GM19467 (cell line): ENCODE measurements at regions not wholly inside any gene's neighbourhood (a gene's known extent, or its start where the extent isn't known, plus 50 kb on each side); places are given as distances from the start of the nearest gene placed in this dataset.

ENCODE experiments used
- ATAC-seq: cut with Tn5 transposase; IDR thresholded peaks from one replicate; pipeline ENCODE4 v1.9.1; 2021; ENCODE audit warnings: mild to moderate bottlenecking, moderate library complexity; ENCODE audit not compliant: unreplicated experiment

DNA sequence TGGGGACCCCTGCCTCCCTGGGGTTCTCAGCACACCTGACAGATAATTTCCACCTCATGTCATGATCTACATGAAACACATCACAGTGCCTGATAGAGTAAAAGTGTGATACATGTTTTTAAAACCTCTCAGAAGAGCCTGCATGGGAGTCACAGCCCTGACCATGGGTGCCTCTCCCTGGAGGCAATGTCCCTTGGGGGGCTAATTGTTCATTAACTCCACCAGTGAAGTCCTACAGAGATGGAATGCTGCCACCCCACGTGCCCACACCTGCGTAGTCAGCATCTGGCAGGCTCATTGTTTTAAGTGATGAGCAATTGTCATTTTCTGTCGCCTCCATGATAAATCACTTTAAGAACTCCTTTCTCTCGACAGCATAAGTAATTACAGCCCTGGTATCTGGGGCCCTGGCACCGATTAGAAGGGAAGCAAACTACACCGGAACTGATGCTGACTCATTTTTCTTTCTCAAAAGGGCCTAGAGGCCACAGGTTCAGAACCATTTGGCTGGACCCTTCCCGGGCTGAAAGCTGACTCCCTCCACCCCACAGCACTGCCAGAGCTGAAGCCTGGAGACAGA is 109.6 kb upstream of the GJB5 start:
- no peak for ATAC-seq

DNA sequence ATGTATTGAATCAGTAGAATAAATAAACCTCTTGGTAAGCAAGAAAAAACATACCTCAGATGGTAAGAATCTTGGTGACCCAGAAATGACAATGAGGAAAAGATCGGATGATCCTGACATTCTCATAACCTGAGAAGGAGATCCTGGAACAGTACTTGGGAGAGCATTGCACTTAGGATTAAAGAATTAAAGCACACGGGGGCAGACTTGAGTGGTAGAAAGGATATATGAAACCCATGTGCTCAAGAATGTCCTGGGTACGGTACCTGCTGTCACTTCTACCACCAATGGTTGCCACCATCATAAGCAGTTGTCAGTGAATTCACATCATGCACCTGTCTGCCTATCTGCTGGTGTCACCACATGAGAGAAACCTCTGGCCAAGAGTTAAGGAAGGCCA is 108.9 kb upstream of the GJB5 start:
- ATAC-seq, result no peak

DNA sequence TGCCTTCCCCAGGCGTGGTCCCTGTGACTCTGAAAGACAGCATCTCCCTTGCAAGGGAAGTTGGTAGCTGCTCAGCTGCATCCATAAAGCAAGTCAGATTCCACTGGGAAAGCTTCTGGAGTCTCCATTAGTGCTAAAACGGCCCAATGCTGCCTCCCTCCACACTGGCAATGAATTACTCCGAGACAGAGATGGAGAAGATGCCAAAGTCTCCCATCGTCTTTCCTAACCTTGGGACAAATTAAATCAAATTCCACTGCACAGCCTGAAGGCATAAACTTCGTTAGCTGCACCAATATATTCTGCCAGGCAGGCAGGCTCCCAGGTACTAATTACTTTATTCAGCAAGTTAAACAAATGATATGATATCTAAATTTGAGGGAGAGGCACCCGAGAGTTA is 106.3 kb upstream of the GJB5 start:
- no peak for ATAC-seq

DNA sequence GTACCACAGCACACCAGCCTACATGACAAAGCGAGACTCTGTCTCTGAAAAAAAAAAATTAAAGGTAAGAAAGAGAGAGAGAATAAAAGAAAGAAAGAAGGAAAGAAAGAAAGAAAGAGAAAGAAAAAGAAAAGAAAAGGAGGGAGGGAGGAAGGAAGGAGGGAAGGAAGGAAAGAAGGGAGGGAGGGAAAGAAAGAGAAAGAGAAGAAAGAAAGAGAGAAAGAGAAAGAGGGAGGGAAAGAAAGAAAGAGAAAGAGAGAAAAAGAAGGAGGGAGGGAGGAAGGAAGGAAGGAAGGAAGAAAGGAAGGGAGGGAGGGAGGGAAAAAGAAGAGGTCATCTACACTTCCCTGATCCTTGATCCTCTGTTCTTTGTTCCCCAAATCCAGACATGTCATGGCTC is 104.8 kb upstream of the GJB5 start:
- ATAC-seq, result no peak

DNA sequence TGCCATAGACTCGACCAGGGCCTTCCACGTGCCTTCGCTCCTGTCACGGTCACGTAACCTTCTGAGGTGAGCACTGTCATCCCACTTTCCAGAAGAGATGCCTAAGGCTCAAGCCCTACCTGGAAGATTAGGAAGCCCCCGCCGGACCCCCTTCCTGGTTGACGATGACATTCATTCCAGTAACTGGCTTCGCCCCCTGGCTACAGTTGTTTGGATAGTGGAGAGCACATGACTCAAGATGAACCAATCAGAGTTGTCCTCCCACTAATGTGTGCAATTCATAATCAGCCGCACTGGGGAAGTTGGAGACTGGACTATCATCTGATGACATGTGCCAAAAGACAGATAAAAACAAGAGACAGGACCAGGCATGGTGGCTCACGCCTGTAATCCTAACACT is 104.0 kb upstream of the GJB5 start:
- no peak for ATAC-seq

DNA sequence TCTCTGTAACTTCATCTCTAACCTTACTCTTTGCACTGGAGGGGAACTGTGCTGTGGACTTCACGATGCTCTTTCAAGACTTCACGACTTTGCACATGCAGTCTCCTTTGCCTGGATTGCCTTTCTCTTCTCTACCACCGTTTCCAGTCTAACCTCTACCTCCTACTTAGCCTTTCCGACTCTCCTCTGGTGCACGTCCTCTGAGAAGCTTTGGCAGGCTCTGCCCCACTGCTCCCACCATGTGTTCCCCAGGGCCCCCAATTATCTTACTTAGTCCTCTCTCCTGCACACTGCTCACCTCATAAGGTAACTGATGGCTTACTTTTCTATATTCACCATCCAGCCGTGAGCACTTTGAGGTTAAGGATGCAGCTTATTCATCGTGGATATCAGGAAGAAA is 101.7 kb upstream of the GJB5 start:
- no peak for ATAC-seq

DNA sequence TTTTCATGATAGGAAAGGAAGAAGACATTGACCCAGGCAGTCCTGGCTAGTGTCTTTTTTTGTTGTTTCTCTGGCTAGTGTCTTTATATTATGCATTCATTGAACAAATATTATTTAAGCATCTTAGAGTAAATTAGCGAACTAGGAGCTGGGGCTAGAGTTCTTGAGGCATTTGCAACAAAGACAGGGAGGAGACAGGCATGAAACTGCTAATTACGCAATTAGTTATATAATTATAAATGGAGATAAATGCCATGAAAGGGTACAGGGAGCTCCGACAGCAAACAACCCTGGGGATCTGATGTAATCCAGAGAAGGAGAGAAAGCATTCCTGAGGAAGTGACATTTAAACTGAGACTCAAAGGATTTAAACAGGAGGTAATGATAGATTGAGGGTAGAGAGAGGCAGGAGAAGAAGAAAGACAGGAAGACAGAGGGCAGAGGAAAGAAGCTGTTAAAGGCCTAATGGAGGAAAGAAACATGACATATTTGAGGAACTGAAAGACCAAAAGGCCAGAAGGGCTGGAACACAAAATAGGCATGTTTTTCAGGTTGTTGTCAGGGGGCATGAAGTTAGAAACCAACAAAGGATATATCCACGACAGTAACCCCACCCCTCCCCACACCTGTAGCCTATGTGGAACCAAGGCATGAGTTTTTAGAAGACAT is 99.5 kb upstream of the GJB5 start:
- no peak for ATAC-seq

DNA sequence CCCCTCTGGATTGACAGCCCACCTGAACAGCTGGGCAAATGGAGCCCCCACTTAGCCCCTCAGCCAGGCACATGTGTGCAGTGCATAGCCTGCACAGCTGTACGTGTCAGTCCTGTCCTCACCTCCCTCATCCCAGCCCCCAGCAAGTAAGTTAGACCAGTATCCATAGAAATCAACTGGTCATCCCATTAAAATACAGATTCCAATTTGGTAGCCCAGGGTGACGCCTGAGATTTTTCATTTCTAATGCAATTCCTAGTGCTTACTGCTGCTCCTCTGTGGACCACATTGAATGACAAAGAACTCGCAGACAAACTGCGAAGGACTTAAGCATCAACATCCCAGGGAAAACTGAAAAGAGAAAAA is 99.0 kb upstream of the GJB5 start:
- no peak for ATAC-seq

DNA sequence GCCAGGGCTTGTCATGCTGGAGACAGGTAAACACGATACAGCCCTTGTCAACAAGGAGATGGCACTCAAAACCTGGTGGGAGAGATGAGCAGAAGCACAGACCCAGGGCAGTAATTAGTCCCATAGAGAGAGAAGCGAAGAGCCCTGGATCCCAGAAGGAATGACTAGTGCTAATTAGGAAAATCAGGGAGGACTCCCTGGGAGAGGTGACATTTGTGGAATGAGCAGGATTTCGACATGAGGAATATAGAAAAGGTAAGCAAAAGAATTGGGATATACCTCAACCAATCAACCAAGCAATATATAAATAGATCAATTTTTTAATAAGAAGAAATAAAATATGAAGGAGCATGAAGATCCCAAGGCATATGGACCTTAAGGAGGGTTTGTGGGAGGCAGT is 98.5 kb upstream of the GJB5 start:
- ATAC-seq, result no peak

DNA sequence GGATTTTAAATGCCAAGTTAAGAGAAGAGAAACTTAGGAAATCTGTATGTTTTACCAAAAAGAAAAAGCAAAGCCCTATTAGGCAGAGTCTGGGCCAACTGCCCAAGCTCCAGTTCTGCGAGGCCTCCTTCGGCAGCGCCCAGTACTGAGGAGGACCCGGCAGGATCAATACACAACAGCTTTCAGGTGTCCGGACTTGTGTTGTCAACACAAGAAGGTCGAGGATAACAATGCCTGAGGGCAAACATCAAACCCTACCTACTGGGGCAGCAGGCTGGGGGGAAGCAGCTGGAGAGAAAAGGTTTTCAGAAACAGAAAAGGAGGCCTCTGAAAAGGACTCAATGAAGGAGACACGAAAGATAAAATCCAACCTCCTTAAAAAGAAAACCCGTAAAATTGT is 98.1 kb upstream of the GJB5 start:
- no peak for ATAC-seq

DNA sequence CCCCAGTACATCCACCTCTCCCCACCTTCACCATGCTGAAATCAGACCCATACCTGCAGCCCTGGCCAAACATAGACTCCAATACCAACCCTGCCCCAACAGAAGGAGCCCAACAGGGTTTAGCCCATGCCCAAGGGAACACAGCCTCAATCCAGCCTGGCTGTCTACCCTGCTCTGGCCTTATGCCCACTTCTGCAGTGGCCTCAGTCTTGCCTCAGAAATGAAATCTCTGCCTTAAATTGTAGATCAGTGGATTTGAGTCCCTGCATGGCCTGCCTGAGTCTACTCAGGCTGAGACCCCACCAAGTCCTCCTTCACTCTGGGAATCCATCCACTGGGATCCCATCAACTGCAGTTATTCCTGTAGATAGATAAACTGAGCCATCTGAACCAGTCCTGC is 97.6 kb upstream of the GJB5 start:
- ATAC-seq, result no peak

DNA sequence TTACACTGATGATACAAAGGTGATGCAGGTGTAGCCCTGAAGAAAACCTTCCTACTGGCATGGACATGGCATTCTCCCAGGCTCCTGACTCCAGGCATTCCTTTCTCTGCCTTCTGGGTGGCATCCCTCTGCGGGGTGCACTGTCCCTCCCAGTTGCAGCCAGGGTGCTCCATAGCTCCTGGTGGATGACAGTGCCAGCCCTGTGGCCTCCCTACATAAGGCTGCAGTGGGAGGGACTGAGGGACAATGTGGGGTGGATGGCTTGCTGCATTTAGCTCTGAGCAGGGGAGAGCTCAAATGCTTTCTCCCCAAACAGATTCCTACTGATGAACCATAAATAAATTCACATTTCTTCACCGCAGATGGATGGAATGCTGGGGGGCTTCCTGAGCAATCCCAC is 97.0 kb upstream of the GJB5 start:
- ATAC-seq, result no peak

DNA sequence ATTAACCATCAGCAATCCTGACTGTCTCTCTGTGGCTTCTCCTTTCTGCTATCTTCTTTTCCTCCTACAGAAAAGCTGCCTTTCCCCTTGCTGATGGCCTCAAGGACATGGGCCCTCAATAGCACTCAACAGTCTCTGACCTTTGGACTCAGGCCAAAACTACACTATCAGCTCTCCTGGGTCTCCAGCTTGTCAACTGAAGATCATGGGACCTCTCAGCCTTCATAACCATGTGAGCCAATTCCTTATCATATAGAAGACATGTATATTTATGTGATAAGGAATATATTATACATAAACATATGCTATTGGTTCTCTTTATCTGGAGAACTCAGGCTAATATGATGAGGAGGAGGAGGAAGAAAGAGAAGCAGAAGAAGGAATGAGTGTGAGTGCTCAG is 91.8 kb upstream of the GJB5 start:
- no peak for ATAC-seq

DNA sequence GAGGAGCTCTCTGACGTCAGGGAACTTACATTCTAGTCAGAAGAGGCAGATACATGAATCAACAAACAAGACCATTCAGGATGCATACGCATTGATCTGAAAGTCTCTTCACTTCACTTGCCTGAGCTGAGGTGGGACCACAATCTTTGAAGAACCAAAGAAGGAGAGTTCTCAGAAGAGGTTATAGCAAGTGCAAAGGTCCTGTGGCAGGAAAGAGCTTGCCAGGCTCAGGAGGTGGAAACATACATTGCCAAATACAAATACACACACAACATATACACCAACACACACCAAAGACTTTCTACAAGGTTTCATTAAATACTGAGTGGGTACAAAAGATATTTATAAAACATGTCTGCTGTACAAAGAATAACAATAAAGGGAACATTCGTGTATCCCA is 86.8 kb upstream of the GJB5 start:
- ATAC-seq, result no peak

DNA sequence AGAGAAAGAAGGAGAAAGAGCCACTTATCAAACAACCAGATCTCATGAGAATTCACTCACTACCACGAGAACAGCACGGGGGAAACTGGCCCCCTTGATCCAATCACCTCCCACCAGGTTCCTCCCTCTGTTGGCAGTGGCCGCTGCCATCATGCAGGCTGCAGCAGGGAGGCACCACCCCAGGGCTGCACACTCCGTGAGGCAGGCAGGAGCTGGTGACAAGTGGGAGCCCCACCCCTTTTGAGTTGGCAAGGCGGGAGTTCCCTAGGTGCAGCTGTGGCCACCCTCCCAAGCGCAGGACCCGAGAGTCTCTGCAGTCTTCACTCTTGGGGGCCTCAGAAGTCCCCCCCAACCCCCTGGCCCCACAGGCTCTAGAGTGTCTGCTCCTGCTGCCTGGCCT is 83.9 kb upstream of the GJB5 start:
- no peak for ATAC-seq

DNA sequence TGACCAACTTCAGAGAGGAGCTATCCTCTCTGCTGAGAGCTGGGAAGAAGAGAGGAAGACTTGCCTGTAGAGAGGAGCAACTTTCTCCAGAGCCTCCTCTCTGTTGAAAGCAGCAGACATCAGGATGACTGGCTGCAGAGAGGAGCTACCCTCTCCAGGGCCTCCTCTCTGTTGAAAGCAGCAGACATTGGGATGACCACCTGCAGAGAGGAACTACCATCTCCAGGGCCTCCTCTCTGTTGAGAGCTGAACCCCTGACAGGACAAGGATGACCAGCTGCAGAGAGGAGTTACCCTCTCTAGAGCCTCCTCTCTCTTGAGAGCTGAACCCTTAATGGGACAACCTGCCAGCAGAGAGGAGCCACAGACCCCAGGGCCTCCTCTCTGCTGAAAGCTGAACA is 83.0 kb upstream of the GJB5 start:
- no peak for ATAC-seq

DNA sequence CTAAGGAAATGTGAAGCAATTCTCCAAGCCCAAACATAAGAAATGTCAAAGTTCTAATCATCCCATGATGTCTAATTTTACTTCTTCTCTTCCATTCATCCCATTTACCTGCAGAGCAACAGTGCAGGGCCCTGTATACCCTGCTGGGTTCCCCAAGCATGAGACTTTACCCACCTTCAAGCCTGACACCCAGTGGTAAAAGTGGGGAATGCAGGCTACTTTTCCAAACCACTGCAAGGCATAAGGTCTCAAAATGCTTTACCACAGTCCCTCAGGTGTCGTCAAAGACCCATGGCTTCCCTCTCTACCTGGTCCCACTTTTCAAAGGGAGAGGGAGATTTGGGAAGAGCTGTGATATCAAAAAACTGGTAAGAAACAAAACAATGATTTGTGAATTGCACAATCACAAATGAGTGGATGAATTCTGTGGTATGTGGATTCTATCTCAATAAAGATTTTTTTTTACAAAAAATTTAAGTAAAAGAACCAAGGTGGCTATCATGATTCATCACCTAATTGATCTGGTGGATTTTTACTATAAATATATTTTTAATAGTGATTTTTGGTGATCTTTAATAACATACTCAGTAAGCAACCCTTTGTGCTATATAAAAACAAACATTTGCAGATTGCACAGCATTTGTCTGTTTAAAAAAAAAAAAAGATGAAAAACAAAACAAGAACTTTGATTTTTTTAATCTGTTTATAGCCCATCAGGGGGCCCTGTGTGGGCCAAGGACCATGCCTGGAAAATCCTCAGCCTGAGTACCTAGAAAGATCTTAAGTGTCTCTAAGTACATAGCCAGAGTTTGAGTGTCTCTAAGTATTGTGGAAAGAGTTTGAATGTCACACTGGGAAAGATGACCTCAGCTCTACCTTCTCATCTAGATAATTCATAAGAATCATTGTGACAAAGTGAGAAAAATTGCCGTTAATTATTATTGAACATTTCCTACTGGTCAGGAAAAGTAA is 73.1 kb upstream of the GJB5 start:
- ATAC-seq, result no peak

DNA sequence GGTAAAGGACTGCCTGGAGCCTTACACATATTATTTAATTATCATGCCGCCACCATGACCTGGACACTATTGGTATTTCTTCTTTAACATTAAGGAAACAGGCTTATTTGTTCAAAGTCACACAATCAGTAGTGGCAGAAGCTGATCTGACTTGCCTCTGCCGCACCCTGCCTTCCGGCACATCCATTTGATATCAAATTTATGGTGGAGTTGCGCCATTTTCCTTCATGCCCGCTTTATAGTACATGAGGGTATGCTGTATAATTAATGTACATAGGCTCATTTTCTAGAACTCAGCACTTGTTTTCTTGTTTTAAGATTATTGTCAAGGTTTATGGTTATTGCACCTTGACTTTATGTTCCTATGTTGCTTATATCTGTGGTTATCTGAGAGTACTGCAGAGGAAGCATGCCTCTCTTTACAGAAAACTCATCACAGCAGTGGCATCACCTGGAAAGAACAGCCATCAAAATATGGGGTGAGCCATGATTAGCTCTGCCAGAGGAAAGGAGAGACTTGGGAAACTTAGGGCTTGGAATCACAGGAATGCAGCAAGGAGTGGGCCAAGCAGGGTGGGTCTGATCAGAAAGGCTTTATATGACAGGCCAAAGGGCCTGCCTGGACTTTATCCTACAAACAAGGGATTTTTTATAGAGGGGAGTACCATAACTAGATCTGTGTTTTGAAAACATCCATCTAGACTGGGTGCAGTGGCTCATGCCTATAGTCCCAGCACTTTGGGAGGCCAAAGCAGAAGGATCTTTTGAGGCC is 72.2 kb upstream of the GJB5 start:
- no peak for ATAC-seq

DNA sequence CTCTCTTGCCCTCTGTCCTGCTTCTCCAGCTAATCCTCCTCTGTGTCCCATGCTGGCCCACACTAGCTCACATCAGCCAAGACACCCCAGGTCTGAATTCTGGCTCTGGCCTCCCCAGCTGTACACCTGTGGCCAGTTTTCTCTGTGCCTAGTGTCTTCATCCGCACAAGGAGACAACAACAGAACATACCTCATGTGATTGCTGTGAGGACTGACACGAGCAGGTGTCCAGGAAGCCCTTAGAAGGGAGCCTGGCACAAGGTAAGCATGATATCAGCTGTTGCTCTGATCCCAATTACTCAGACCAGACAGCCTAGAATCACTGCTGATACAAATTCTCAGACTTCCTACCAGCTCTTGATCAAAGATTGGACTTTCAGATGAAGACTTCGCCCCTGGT is 71.2 kb upstream of the GJB5 start:
- ATAC-seq, result no peak

DNA sequence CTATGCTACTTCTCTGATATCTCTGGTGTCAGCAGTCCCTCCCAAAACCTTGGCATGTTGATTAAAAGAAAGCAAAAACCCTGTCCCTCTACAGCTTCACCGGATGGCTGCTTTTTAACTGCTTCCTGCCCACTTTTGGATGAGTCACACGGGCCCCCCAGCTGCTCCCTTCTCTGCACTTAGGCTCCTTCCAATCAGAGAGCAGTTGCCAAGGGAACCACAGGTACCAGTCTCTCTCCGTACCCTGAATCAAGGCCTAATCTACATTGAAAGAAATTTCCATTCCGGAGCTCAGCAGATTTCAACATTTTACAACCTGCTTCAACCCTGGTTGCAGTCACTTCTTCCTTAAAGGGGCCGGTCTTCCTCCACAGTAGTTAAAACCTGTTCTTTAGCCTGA is 70.6 kb upstream of the GJB5 start:
- no peak for ATAC-seq

DNA sequence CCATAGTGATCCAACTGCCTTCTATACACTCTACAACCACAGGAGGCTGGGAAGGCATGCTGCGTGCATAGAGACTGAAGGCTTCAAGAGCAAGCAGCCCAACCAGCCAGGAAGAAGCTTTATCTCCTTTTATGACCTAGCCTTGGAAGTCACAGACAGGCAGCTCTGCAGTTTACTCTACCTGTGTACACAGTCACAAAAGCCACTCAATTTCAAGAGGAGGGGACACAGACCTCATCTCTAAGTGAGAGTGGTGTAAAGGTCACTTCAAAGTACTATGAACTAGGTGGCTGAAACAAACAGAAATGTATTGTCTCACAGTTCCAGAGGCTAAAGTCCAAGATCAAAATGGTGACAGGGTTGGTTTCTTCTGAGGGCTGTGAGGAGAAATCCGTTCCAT is 69.6 kb upstream of the GJB5 start:
- no peak for ATAC-seq
